ENCODE measurements at regions not wholly inside any gene's neighbourhood (a gene's known extent, or its start where the extent isn't known, plus 50 kb on each side); places are given as distances from the start of the nearest gene placed in this dataset.

GRCh38 chr6:149225370-149225769, 92.1 kb upstream of the TAB2 start:
- TF ChIP-seq, protein P1, sequence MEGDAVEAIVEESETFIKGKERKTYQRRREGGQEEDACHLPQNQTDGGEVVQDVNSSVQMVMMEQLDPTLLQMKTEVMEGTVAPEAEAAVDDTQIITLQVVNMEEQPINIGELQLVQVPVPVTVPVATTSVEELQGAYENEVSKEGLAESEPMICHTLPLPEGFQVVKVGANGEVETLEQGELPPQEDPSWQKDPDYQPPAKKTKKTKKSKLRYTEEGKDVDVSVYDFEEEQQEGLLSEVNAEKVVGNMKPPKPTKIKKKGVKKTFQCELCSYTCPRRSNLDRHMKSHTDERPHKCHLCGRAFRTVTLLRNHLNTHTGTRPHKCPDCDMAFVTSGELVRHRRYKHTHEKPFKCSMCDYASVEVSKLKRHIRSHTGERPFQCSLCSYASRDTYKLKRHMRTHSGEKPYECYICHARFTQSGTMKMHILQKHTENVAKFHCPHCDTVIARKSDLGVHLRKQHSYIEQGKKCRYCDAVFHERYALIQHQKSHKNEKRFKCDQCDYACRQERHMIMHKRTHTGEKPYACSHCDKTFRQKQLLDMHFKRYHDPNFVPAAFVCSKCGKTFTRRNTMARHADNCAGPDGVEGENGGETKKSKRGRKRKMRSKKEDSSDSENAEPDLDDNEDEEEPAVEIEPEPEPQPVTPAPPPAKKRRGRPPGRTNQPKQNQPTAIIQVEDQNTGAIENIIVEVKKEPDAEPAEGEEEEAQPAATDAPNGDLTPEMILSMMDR (IDR thresholded peaks at IDR 0.05): no peak
- TF ChIP-seq EP300 (IDR thresholded peaks at IDR 0.05): no peak
- no peak for TF ChIP-seq POLR2A (IDR thresholded peaks at IDR 0.05)
